OCI-LY3 (cell line): ENCODE measurements at regions not wholly inside any gene's neighbourhood (a gene's known extent, or its start where the extent isn't known, plus 50 kb on each side); places are given as distances from the start of the nearest gene placed in this dataset.

ENCODE experiments used
- EZH2phosphoT487 ChIP-seq: fragments of 200-600 bp; shearing (Covaris generic); IDR thresholded peaks from 2 replicates; pipeline ENCODE4 v1.6.1; 2018; ENCODE audit warnings: antibody characterized with exemption, mixed run types, low read depth
- TF ChIP-seq, protein P1 (sequence below): fragments of 200-600, 300-600 bp; sonication (generic); IDR thresholded peaks from 2 replicates; pipeline ENCODE4 v1.5.1; 2014; ENCODE audit warnings: antibody characterized with exemption, low read length, low read depth

DNA sequence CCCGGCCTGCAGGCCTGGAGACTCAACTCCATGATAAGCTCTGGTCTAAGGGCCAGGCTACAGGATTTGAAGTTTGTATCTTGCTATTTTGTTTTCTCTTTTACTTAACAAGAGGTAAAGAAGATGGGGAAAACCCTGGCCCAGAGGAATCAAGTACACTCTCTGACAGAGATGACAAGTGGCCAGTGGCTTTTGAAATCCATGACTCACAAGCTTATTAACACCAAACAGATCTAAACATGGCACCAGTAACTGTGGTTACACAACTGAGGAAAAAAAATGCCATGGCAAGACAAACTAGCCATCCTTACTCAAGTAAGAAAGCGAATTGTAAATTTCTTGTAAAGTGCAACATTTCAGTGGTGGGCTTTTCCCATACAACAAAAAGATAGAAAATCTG is 72.6 kb upstream of the SERTM1 start:
- TF ChIP-seq, protein P1, sequence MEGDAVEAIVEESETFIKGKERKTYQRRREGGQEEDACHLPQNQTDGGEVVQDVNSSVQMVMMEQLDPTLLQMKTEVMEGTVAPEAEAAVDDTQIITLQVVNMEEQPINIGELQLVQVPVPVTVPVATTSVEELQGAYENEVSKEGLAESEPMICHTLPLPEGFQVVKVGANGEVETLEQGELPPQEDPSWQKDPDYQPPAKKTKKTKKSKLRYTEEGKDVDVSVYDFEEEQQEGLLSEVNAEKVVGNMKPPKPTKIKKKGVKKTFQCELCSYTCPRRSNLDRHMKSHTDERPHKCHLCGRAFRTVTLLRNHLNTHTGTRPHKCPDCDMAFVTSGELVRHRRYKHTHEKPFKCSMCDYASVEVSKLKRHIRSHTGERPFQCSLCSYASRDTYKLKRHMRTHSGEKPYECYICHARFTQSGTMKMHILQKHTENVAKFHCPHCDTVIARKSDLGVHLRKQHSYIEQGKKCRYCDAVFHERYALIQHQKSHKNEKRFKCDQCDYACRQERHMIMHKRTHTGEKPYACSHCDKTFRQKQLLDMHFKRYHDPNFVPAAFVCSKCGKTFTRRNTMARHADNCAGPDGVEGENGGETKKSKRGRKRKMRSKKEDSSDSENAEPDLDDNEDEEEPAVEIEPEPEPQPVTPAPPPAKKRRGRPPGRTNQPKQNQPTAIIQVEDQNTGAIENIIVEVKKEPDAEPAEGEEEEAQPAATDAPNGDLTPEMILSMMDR: no peak
- TF ChIP-seq EZH2phosphoT487: no peak
